ENCODE measurements at regions not wholly inside any gene's neighbourhood (a gene's known extent, or its start where the extent isn't known, plus 50 kb on each side); places are given as distances from the start of the nearest gene placed in this dataset.

GRCh38 chr12:125247477-125247876 is 182.2 kb downstream of the AACS start (continued):
- TF ChIP-seq AR (CRISPR knock-in tag; IDR thresholded peaks at IDR 0.05) (no peak), MLX (CRISPR knock-in tag; IDR thresholded peaks at IDR 0.05) (no peak)

GRCh38 chr12:125249066-125249824 is 184.0 kb downstream of the AACS start:
- no peak overlapping the region for H3K27ac Mint-ChIP-seq
- DNase-seq (ENCODE audit: low spot score), result no peak
- H3K4me1 Mint-ChIP-seq, result peaks cover 29% of the 10 kb centered on the region
- H3K4me3 Mint-ChIP-seq, result no peak overlapping the region
- no peak for ATAC-seq
- TF ChIP-seq TEAD1 (CRISPR knock-in tag; IDR thresholded peaks at IDR 0.05), result no peak
- no peak for TF ChIP-seq PRRX2 (CRISPR knock-in tag; IDR thresholded peaks at IDR 0.05)
- no peak for TF ChIP-seq ZMAT4 (CRISPR knock-in tag; IDR thresholded peaks at IDR 0.05)
- no peak for TF ChIP-seq ZNF263 (CRISPR knock-in tag; IDR thresholded peaks at IDR 0.05; ENCODE audit: low read depth)
- TF ChIP-seq SOX15 (CRISPR knock-in tag; IDR thresholded peaks at IDR 0.05), result no peak
- peaks cover 6% of the 10 kb centered on the region; the same call in 1 of the 2 replicates for H3K9me3 Mint-ChIP-seq
- POLR2A ChIA-PET, result no interaction called here
- H3K27me3 Mint-ChIP-seq (ENCODE audit: low read depth), result no peaks in the 10 kb centered on the region
- CTCF ChIA-PET, result interaction anchor here (0.5 to 1.0 kb wide), 2 partner anchors 13 to 66 kb away, joined by 3 to 4 read pairs; no protein-coding TSS in a partner anchor
- H3K36me3 Mint-ChIP-seq, result peaks cover 7% of the 10 kb centered on the region

- POLR2A ChIA-PET, result no interaction called here
- H3K4me3 Mint-ChIP-seq, result no peak overlapping the region
- ATAC-seq, result no peak
These were observed 184.7 kb downstream of the AACS start for GRCh38 chr12:125249932-125250331.

More at GRCh38 chr12:125249932-125250331, 184.7 kb downstream of the AACS start:
- H3K36me3 Mint-ChIP-seq, result peaks cover 7% of the 10 kb centered on the region
- H3K27ac Mint-ChIP-seq, result no peak overlapping the region
- no peak for TF ChIP-seq FOXP4 (CRISPR knock-in tag; IDR thresholded peaks at IDR 0.05)
- no peak for TF ChIP-seq ATF1 (CRISPR knock-in tag; IDR thresholded peaks at IDR 0.05)
- no peak for TF ChIP-seq PRRX2 (CRISPR knock-in tag; IDR thresholded peaks at IDR 0.05)
- TF ChIP-seq GTF2I (CRISPR knock-in tag; conservative IDR thresholded peaks at IDR 0.05), result no peak
- TF ChIP-seq MAX (CRISPR knock-in tag; IDR thresholded peaks at IDR 0.05), result no peak
- TF ChIP-seq ATF2 (CRISPR knock-in tag; IDR thresholded peaks at IDR 0.05; ENCODE audit: borderline replicate concordance, low read depth), result no peak
- TF ChIP-seq HMGA2 (CRISPR knock-in tag; IDR thresholded peaks at IDR 0.05), result no peak
- no peak for TF ChIP-seq E2F5 (CRISPR knock-in tag; IDR thresholded peaks at IDR 0.05)
- no peak for TF ChIP-seq NR3C1 (CRISPR knock-in tag; conservative IDR thresholded peaks at IDR 0.05; ENCODE audit: low read depth)
- H3K4me1 Mint-ChIP-seq, result peaks cover 28% of the 10 kb centered on the region
- no peak for DNase-seq (ENCODE audit: low spot score)
- CTCF ChIA-PET, result interaction anchor here (1.5 kb wide), 1 partner anchor 13 kb away, joined by 6 read pairs; no protein-coding TSS in a partner anchor
- peaks cover 6% of the 10 kb centered on the region; the same call in 1 of the 2 replicates for H3K9me3 Mint-ChIP-seq
- no peaks in the 10 kb centered on the region for H3K27me3 Mint-ChIP-seq (ENCODE audit: low read depth)
